GM21576 (cell line): ENCODE measurements at regions not wholly inside any gene's neighbourhood (a gene's known extent, or its start where the extent isn't known, plus 50 kb on each side); places are given as distances from the start of the nearest gene placed in this dataset.

Experiments used
- ATAC-seq: cut with Tn5 transposase; IDR thresholded peaks from one replicate; pipeline ENCODE4 v1.9.1; 2021; ENCODE audit warnings: mild to moderate bottlenecking, moderate library complexity; ENCODE audit not compliant: unreplicated experiment

DNA sequence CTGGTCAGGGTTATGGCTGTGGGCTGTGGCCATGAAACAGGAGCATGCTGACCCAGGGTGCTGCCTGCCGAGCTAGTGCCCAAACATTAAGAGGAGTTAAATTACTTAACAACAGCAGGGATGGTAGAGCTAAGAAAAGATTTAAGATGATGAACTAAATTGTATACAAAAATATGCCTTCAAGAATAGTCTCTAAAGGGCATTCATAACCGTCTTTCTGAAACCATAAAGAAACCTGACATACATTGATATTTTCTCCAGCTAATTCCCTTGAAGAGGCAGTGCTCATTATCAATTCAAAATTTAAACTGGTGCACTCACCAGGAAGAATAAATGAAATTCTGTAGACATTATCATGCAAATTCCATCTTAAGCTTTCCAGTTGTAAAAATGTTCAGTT lies 265.8 kb upstream of the TAC1 start:
- no peak for ATAC-seq

DNA sequence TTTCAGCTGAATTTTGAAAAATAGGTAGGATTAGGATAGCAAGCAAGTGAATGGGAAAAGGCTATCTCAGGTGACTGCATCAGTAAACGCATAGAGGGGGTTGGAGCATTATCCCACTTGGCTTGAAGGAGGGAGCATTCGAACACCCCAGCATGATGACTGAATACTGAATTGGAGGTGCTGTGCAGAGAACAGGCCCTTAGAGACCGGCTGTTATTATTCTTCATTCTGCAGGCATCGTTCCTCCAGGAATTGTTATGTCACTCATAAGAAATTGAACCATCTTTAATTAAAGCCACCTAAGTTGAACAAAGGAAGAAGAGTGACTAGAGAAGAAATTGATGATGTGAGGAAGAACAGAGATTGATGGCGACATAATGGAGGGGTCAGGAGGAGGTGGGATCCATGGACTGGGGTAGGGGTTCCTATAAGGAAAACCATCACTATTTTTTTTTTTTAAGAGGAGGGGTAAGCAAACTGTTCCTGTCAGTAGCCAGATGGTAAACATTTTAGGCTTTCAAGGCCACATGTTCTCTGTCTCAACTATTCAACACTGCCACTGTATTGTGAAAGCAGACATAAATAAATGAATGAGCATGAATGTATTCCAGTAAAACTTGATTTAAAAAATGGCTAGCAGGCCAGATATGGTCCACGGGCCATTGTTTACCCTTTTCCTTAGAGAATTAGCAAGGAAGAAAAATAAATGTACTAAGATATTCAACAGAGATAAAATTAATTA lies 264.7 kb upstream of the TAC1 start:
- no peak for ATAC-seq

DNA sequence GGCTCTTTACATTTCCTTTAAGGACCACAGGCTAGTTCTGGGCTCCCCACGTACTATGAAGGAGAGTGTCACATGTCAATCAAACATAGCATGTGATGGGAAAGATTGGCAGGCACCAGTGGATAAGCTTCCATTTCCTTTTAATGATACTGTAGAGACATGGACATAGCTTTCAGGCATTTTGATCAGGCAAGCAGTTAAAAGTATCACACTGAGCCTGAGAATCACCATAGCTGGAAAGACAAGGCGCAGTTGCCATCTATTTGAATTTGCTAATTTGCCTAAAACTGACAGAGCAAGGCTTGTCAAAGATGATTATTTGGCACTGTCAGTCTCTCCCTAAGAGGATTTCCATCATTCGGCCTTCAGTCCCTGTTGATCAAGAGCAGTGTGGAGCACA lies 263.4 kb upstream of the TAC1 start:
- no peak for ATAC-seq

DNA sequence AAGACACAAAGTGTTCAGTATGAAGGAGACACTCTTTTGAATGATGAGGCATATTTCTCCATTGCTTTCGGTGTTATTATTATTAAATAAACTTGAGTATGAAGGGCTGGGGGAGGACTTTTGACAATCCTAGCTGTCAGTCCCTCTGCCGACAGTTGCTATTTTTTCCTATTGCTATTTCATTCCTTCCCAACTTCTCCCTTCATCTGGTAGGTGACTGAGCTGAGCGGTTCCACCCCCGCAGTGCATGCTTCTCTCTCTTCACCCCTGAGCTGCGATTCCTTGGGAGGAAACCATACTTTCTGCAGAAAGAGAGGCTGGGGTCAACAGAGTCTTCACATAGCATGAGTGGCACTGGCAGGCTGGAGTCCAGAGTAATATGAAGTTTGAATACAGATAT lies 261.2 kb upstream of the TAC1 start:
- no peak for ATAC-seq

DNA sequence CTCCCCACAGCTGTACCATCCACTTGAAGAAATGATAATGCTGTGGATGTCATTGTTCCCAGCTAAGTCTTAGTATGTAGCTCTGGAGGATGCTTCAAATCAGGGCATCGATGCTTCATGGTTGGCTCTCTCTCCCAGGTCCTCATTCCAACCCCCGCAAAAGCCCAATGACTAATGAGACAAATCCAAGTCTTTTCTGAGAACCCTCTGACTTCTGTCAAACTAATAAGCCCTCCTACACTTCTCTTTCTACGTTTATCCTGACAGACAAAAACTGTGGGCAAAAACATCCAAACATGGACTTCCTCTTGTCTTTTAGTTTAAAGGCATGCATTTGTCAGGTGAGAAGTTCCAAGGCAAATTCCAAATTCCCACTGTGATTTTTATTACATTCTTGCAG lies 260.4 kb upstream of the TAC1 start:
- ATAC-seq: no peak

DNA sequence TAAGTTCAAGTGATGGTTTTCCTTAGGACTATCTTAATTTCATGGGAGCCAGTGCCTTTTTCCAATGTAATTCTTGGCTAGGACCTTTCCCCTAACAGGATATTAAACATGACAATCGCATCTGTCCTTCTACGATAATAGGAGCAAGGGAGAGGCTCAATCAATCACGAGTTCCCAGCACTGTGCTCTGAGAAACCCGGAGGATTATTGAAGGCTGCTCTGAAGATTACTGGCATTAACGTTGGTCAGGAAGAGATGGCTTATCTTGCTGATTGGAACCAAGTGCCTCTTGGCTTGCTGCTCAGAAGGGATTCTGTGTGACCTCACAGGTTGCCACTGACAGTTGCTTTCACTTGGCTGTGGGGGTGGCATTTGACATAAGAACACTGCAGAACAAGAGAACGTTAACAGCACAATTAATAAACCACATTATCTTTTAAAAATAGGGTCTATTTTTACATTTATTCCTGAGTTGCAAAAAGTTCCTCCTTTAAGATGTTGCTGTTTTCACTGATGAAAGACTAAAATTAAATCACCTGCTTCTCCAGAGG lies 252.1 kb upstream of the TAC1 start:
- no peak for ATAC-seq

DNA sequence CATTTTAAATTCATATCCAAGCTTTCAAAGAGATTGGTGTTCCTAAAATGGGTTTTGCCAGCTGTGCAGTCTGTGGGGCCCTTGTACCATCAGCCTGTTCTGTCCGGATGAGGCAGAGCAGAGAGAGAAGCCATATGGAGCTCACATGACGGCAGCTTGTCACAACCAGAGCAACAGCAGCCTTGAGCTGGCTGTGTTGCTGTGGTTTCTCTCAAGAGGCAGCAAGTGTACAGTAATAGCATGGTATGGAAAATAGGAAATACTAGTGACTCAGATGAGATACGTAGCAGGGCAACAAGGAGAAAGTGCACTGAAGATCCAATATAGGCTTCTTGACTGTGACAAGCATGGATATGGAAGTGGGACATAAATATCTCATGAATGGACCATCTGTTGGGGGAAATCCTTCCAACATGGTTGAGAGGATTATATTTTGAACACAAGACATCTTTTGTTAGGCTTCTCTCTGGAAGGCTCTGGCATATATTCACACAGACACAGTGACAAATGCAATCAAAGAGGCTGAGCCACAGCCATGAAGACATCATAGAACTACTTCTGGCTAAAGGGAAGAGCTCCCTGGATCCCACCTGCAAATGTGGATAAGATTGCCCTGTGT lies 251.0 kb upstream of the TAC1 start:
- ATAC-seq: no peak

DNA sequence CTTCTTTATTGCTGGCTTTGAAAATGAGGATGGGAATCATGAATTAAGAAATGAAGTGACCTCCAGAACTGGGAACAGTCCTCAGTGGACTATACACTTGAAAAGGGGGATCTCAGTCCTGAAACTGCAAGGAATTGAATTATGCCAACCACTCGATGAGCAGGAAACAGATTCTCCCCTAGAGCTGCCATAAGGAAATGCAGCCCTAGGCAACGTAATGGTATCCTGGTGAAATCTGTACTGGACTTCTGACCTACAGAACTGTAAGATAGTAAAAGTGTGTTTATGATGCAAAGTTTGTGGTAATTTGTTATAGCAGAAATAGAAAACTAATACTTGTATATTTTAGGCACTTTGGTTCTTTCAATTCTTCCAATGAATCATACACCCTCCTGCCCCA lies 236.4 kb upstream of the TAC1 start:
- ATAC-seq: no peak

DNA sequence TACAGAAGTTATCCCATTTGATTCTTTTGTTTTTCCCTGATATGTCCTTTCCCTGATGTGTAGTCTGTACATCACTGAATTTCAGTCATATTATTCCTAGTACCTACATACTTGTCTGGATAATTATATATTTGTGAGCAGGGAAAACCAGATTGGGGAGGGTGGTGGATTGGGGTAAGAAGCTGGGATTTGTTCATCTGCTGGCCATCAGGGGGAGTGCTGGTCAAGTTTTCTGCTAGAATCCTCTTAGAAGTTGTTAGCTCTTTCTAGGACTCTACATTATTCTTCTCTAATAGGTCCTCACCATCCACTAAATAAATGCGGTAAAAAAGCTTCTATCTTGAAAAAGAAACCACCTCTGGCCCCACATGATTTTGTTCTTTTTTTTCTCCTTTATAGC lies 232.7 kb upstream of the TAC1 start:
- peak; percentile 75 for ATAC-seq

DNA sequence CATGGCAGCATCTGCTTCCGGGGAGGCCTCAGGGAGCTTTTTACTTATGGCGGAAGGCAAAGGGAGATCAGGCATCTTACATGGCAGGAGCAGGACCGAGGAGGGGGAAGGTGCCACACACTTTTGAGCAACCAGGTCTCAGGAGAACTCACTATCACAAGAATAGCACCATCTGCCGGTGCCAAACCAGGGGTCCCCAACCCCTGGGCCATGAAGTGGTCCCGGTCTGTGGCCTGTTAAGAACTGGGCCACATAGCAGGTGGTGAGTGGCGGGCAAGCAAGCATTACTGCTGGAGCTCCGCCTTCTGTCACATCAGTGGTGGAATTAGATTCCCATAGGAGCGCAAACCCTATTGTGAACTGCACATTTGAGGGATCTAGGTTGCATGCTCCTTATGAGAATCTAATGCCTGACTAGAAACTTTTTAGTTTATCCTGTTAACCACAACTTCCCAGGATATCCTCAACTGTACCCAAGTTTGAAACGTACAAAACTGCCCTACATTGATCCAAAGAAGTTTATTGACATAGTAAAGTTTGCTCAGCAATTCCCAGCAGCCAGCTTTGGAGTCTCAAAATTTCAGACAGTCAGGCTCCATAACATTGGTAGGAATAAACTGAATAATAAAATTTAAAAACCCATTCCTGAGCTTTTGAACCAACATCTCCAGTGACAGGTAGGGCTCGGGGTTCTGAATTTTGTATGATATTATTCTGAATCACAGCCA lies 228.4 kb upstream of the TAC1 start:
- ATAC-seq: no peak

DNA sequence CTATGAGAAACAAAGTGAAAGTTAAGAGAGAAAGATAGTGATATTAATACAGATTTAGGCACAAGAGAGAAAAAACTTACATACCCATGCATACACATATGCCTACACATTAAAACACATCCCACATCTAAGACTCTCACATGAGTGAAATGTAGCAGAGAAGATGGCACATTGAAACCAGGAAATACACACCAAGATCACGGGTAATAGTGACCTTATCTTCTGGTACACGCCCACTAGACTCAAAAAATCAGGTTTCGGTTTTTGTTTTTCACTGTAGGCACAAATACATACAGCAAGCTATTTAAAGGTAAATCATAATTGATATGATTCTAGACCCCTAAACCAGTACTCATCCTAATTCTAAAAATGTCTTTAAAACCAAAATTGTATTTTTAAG lies 225.2 kb upstream of the TAC1 start:
- peak; percentile 61 for ATAC-seq

DNA sequence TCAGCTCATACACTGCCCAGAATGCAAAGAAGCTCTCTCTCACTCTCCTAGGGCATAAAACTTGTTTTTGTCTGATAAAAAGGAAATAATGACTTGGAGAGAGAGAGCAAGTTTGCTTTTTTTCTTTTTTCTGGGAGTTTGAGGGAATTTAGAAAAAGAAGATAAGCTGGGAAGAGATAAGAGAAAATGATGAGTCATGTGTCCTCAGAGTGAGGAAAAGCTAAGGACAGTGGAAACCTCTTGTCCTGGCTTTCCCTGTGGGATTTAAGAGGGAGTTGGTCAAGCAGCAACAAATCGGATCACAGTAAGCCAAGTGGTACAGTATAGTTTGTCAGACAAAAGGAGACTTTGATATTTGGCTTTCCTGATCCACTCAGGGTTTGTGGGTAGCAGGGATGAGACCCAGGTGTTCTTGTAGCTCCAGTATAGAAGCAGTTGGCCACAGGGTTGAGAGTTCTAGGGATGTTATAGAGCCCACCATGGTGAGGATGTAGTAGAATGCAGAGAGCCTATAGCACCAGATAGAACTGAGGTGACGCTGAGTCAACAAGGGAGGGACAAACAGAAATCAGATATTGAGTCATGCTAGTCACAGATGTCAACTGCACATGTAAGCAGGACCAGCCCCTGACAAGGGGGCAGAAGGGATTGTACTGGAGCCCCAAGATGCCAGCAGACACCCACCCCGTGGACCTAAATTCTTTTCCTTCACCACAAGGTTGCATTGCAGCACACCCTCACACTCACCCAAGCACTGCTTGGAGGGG lies 219.3 kb upstream of the TAC1 start:
- ATAC-seq: no peak

DNA sequence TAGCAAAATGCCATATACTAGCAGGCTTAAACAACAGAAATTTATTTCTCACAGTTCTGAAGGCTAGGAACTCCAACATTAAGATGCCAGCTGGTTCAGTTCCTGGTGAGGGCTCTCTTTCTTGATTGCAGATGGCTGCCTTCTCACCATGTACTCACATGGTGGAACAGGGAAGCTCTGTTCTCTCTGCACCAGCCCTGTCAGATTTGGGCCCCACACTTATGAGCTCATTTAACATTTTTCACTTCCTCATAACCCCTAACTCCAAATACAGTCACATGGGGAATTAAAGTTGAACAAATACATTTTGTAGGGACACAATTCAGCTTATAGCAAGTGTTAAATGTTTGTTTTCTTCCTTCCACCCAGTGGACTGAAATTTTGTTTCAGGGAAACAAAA lies 218.6 kb upstream of the TAC1 start:
- ATAC-seq: peak; percentile 74

DNA sequence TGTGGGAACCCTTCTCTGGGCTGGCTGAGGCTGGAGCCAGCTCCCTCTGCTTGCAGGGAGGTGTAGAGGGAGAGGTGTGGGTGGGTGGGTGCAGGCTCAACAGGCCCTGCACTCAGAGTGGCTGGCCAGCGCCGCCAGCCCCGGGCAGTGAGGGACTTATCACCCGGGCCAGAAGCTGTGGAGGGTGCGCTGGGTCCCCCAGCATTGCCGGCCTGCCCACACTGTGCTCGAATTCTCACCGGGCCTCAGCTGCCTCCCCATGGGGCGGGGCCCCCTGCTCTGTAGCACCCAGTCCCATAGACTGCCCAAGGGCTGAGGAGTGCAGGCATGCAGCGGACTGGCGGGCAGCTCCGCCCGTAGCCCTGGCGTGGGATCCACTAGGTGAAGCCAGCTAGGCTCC lies 190.7 kb upstream of the TAC1 start:
- no peak for ATAC-seq

DNA sequence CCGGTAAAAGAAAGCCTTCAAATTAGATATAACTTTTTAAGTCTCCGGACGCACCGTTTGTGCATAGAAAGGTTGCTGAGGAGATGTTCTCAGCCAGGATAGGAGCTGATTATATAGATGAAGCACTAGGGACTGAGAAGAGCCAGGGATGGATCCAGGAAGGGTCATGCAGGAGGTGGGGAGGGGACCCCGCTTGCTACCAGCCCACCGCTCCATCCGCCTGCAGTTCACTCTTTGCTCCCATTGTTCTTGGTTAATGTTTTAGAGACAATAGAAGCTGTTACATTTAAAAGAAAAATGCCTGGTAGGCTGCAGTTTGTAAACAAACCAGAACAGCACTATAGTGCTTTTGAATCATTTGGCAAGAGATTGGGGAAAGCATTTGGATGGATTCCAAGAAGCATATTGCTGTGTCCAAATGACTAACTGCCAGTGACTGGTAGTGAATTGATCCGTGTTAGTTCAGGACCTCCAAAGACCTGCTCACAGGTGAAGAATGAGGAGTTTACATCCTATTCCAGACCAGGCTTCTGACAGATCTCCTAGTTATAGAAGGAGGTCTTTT lies 175.9 kb upstream of the TAC1 start:
- no peak for ATAC-seq

DNA sequence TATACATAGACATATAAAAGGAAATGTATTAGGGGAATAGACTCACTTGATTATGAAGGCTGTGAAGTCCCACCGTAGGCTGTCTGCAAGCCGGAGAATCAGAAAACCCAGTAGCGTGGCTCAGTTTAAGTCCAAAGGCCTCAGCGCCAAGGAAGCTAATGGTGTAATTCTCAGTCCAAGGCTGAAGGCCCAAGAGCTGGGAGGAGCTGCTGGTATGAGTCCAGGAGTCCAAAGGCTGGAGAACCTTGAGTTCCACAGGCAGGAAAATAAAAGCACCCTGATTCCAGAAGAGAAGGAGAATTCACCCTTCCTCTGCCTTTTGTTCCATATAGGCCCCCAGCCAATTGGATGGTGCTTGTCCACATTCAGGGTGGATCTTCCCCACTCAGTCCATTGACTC lies 166.2 kb upstream of the TAC1 start:
- no peak for ATAC-seq

DNA sequence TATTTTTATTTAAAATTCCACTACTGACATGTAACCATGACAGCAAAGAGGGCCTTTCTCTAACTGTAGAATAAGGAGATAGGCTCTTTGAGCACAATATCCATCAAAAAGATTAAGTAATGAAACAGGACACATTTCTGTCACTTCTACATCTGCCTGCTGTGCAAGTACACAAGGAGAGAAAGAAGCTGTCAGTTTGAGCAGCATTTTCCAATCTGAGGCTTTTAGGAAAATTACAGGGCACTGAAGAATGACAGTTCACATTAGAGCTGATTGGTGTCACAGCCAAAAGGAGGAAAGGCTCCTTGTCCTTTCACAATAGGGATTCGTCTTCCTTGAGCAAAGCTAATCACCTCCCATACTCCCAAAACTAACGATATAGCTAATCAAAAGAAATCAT lies 158.8 kb upstream of the TAC1 start:
- no peak for ATAC-seq

DNA sequence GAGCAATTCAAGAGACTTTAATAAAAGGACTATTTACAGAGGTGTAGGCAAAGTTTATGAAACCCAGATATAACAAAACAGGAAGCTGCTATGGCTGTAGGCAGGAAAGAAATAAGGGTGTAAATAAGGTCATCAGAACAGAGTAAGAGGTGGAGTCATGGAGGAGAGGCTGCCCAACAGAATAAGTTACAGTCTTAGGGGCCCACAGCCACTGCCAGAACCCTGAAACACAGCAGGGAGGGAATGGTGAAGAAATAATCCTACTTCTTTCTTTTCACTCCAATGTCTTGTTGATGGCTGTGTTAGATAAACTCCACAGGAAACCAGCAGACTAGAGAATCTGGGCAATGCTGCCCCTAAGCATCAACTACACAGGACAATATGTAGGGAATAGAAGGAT lies 155.8 kb upstream of the TAC1 start:
- ATAC-seq: no peak

DNA sequence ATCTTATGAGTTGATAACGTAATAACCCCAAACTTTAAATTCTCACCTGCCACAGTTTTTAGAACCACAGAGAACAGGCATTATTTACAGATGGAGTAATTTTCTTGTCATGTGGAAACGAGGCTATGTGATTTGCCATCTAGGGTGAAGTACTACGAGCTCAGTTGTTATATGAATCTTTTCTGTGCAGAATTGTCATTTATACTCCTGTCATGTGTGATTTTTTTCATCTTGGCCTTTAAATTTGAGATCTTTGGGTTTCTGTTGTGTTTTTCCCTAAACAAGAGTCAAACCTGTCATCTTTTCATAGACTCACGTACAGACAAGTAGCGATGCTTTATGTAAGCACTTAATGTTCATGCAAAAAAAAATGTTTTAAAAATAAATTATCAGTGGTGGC lies 153.7 kb upstream of the TAC1 start:
- ATAC-seq: no peak

DNA sequence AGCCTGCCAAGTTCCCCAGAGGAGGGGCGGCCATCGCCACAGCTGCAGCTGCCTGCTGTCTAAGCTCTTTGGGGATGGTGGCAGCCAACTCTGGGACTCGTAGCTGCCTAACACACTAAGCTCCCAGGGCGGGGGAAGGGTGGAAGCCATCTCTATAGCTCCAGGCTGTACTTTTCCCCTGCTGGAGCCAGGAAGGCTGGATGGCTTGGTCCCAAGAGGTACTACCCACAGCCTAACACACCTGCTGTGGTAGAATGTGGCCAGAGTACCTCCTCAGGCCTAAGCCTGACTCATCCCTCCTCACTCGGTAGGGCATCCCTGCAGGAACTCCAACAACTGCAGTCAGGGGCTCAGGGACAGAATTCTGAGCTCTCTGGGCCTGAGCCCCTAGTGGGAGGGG lies 151.7 kb upstream of the TAC1 start:
- ATAC-seq: no peak

DNA sequence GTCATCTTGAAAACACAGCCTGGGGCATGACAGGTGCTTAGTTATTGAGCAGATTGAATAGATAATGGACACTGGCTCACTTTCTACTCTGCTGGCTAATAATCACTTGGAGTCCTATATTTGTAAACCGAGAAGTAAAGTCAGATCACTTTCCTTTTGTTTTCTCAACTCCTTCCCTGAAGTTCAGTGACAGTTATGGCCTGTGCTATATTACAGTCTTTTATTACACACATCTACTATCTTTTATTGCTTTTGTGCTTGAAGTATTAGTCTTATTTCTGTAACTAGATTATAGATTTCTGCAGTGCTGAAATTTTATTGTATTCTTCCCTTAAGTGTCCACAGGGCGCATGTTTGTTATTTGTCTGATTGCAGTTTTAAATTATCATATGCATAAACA lies 136.4 kb upstream of the TAC1 start:
- ATAC-seq: no peak
